Heart right ventricle (tissue), 16 donors: ENCODE measurements at regions not wholly inside any gene's neighbourhood (a gene's known extent, or its start where the extent isn't known, plus 50 kb on each side); places are given as distances from the start of the nearest gene placed in this dataset.

Experiments used
- ATAC-seq, 8 donors: fragments of 200-7000 bp; cut with Tn5 transposase; one replicate each; pipeline ENCODE4 v1.9.1; 2020; ENCODE audit warnings: mild to moderate bottlenecking in 8 of 8, moderate library complexity in 8 of 8, moderate number of reproducible peaks in 1 of 8
- DNase-seq, 2 donors: peaks; one replicate each; pipeline ENCODE4 v3.0.0-alpha.2; 2020
- H3K27ac ChIP-seq, 10 donors: fragments of 200-600 bp; sonication (generic) in 2 of 10; one replicate each; pipeline versions ENCODE4 v1.5.0 to v1.8.0; 2020 to 2022; ENCODE audit warnings: mild to moderate bottlenecking in 3 of 10
- H3K27me3 ChIP-seq, 7 donors: fragments of 200-600 bp; one replicate each; pipeline ENCODE4 v1.8.0; 2021 to 2022; ENCODE audit warnings: mild to moderate bottlenecking in 2 of 7
- H3K36me3 ChIP-seq, 9 donors: fragments of 200-600 bp; sonication (generic) in 1 of 9; one replicate each; pipeline versions ENCODE4 v1.5.0 to v1.8.0; 2020 to 2022; ENCODE audit warnings: mild to moderate bottlenecking in 2 of 9
- H3K4me1 ChIP-seq, 9 donors: fragments of 200-600 bp; sonication (generic) in 1 of 9; one replicate each; pipeline versions ENCODE4 v1.5.0 to v1.8.0; 2020 to 2022; ENCODE audit warnings: mild to moderate bottlenecking in 4 of 9
- H3K4me3 ChIP-seq, 10 donors: fragments of 200-600 bp; sonication (generic) in 2 of 10; one replicate each; pipeline versions ENCODE4 v1.5.0 to v1.8.0; 2020 to 2022; ENCODE audit warnings: mild to moderate bottlenecking in 7 of 10, moderate library complexity in 2 of 10
- H3K9me3 ChIP-seq, 11 donors: fragments of 200-600 bp in 10 of 11; sonication (generic) in 2 of 11; one replicate each; pipeline versions ENCODE4 v1.5.0 to v1.8.0; 2013 to 2022; ENCODE audit warnings: mild to moderate bottlenecking in 2 of 11, control low read depth in 1 of 11, moderate library complexity in 1 of 11
- CTCF ChIP-seq, 9 donors: fragments of 200-600 bp; sonication (generic) in 2 of 9; IDR thresholded peaks; one replicate each; pipeline versions ENCODE4 v1.5.0 to v1.8.0; 2021 to 2022; ENCODE audit warnings: antibody characterized with exemption in 9 of 9, mild to moderate bottlenecking in 5 of 9, moderate library complexity in 1 of 9
- WGBS, 2 donors: extraction: QIAGEN DNeasy Blood & Tissue Kit; methylation state at CpG; one replicate each; pipeline ENCODE4 v1.1.7; 2013; ENCODE audit warnings: inconsistent platforms in 1 of 2; 5-methylcytosine and 5-hydroxymethylcytosine counted together
- intact Hi-C, 10 donors: fragments of 100-400 bp; cut with DNase I; formaldehyde crosslinking; loops; one replicate each; pipeline versions ENCODE4 v1.11.1 to v1.14.2; 2022
- donor health status: Arrhythmogenic right ventricular cardiomyopathy.
- donor health status: ischemic (EF 13 %, LVEDD 7.1; RV severe dilation, severe dysfunction).
- donor health status: healthy with polysubstance abuse.
- donor health status: DM: no; HTN: yes; CAD: no.
- donor health status: DM: no; HTN: no; CAD: no.
- donor health status: ischemic (EF 25% LVEDD 6.9; RV normal size, moderate dysfunction).
- donor health status: ischemic (EF 25% LVEDD 5.7; RV mildly dilated, moderate dysfunction).
- donor health status: healthy.
- donor health status: DM: yes; HTN: yes; CAD: no.
- donor health status: Ischemic cardiomyopathy.
- donor health status: ischemic (EF 35%, LVEDD 5.7; RV mildly dilated, moderate dysfunction).
- donor health status: nonischemic (EF 11% LVEDD 7.7; RV severe dilation, severe dysfunction).
- donor health status: DM: yes; HTN: yes; CAD: no.
- donor health status: PGD.
- donor health status: ischemic (EF 29% LVEDD 5.4; RV normal size, mild dysfunction).
- donor health status: nonischemic (EF 23%, LVEDD 6.1; RV moderate dilation, normal function).

DNA sequence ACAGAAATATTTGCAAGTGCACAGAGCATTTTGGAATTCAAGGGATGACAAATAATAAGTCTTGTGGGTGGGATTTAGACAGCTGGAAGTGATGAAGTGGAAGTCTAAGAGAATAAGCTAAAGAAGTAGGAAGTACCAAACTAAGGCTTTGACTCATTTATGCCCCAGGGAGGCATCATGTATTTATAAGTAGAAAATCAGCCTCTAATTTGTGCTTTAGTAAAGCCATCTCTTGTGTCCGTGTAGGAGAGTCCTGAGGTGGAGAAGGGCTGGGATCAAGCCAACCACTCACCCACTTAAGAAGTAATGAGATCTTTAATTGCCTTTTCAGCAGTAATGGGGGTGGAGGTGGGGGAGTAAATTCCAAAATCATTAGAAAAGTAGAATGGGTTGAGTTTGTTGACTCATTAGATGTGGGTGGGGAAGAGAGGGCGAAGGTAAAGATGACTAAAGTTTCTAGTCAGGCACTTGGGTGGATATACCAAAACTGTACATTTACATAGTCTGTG, 356.7 kb downstream of the STIM2 start:
- H3K27me3 ChIP-seq = no peaks in the 10 kb centered on the region
- no peak for DNase-seq
- H3K9me3 ChIP-seq = peaks cover 0 to 6% (median 0%) of the 10 kb centered on the region in 11 donors
- intact Hi-C loops = no loop called here
- 46 to 51% methylated on average over 2 of the region's 2 CpGs for WGBS, 2 donors
- H3K4me1 ChIP-seq = peaks cover 0 to 7% (median 0%) of the 10 kb centered on the region in 9 donors
- no peak for TF ChIP-seq CTCF (IDR thresholded peaks at IDR 0.05)
- H3K36me3 ChIP-seq = no peaks in the 10 kb centered on the region
- H3K4me3 ChIP-seq = no peak overlapping the region
- ATAC-seq = peak in 1 of 8 donors; percentile 14
- no peak overlapping the region for H3K27ac ChIP-seq

DNA sequence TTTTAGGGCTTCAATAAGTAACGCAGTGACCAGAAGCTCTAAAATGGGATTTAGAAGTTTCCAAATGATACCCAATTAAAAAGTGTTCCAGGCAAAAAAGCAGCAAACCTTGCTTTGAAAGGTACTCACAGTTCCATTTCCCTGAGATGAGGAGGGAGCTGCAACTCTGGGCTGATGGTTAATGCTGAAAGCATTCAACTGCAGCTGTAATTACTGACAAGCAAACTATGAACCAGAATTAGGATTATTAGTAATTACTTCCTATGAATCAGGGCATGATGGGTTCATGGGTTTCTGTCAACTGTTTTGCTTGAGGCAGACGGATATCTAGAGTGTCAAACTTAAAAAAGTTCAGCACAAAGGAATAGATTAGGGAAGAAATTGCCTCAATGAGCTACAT, 357.4 kb downstream of the STIM2 start:
- H3K27me3 ChIP-seq = no peaks in the 10 kb centered on the region
- WGBS, 2 donors = 67 to 80% methylated on average over 2 of the region's 2 CpGs
- no peak for TF ChIP-seq CTCF (IDR thresholded peaks at IDR 0.05)
- DNase-seq (no peak), ATAC-seq (no peak)
- no peak overlapping the region for H3K4me3 ChIP-seq
- intact Hi-C loops = no loop called here
- peaks cover 0 to 7% (median 0%) of the 10 kb centered on the region in 9 donors for H3K4me1 ChIP-seq
- no peak overlapping the region for H3K27ac ChIP-seq
- no peaks in the 10 kb centered on the region for H3K36me3 ChIP-seq
- H3K9me3 ChIP-seq = peaks cover 0 to 6% (median 0%) of the 10 kb centered on the region in 11 donors

DNA sequence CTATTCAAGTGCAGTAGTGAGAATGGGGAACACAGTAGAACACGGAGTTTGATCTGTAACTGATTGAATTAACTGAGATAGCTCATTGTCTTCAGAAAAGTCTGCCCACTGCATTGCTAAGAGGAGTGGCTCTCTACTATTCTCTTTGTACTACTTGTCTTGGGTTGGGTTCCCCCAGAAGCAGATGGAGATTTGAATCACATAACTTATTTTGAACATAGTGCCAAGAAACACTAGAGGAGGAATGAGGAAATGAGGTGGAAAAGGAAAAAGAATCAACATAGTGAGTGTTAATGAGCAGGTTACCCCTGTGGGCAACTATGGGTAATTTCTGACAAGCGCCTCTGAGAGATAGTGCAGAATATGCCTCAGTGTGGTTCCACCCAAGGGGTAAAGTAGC, 362.7 kb downstream of the STIM2 start:
- no peak for DNase-seq
- no peak for TF ChIP-seq CTCF (IDR thresholded peaks at IDR 0.05)
- no peaks in the 10 kb centered on the region for H3K4me1 ChIP-seq
- H3K27me3 ChIP-seq = peaks cover 0 to 5% (median 0%) of the 10 kb centered on the region in 7 donors
- H3K27ac ChIP-seq = no peak overlapping the region
- no peak overlapping the region for H3K4me3 ChIP-seq
- intact Hi-C loops = no loop called here
- no peak for ATAC-seq
- H3K9me3 ChIP-seq = peaks cover 0 to 6% (median 0%) of the 10 kb centered on the region in 11 donors
- no peaks in the 10 kb centered on the region for H3K36me3 ChIP-seq
- 68 to 71% methylated on average over 2 of the region's 2 CpGs for WGBS, 2 donors

- Histone ChIP-seq H3K27ac (no peak overlapping the region), H3K9me3 (no peaks in the 10 kb centered on the region), H3K4me1 (no peaks in the 10 kb centered on the region), H3K36me3 (no peaks in the 10 kb centered on the region), H3K27me3 (no peaks in the 10 kb centered on the region), H3K4me3 (no peak overlapping the region)
- intact Hi-C loops = no loop called here
- ATAC-seq (no peak), DNase-seq (no peak)
- 61 to 65% methylated on average over 3 of the region's 3 CpGs for WGBS, 2 donors
- TF ChIP-seq CTCF (IDR thresholded peaks at IDR 0.05) = no peak
These were observed 372.9 kb downstream of the STIM2 start for GRCh38 chr4:27233531-27233930.
